Neuronal stem cell (in vitro differentiated cells): ENCODE measurements at regions not wholly inside any gene's neighbourhood (a gene's known extent, or its start where the extent isn't known, plus 50 kb on each side); places are given as distances from the start of the nearest gene placed in this dataset.

Experiments used
- DNase-seq: peaks from one replicate; pipeline ENCODE4 v3.0.0-alpha.2; 2013; ENCODE audit warnings: low spot score
- H2AFZ ChIP-seq: one replicate; pipeline ENCODE4 v1.6.1; 2013; ENCODE audit warnings: mild to moderate bottlenecking, low read length, inconsistent platforms
- H2AK5ac ChIP-seq: 2 replicates; pipeline ENCODE4 v1.6.1; 2013; ENCODE audit warnings: low read depth, mild to moderate bottlenecking, inconsistent platforms, low read length, moderate library complexity, mixed read lengths
- H2BK120ac ChIP-seq: 2 replicates; pipeline ENCODE4 v1.6.1; 2013; ENCODE audit warnings: low read depth, mild to moderate bottlenecking, inconsistent platforms, low read length, moderate library complexity, mixed read lengths
- H2BK12ac ChIP-seq: one replicate; pipeline ENCODE4 v1.6.1; 2013; ENCODE audit warnings: low read length, inconsistent platforms
- H2BK15ac ChIP-seq: 2 replicates; pipeline ENCODE4 v1.6.1; 2013; ENCODE audit warnings: mild to moderate bottlenecking, low read length, inconsistent platforms, mixed read lengths
- H2BK5ac ChIP-seq: one replicate; pipeline ENCODE4 v1.6.1; 2013; ENCODE audit warnings: inconsistent platforms, mild to moderate bottlenecking, low read length, moderate library complexity
- H3K14ac ChIP-seq: one replicate; pipeline ENCODE4 v1.6.1; 2013; ENCODE audit warnings: low read length, inconsistent platforms
- H3K18ac ChIP-seq: 2 replicates; pipeline ENCODE4 v1.6.1; 2013; ENCODE audit warnings: low read length, inconsistent platforms
- H3K23ac ChIP-seq: 2 replicates; pipeline ENCODE4 v1.6.1; 2013; ENCODE audit warnings: low read depth, mild to moderate bottlenecking, mixed read lengths, low read length, inconsistent platforms; ENCODE audit not compliant: poor library complexity
- H3K27ac ChIP-seq: replicated peaks from 3 replicates; pipeline ENCODE4 v1.5.1; 2013; ENCODE audit warnings: low read length, inconsistent platforms
- H3K27me3 ChIP-seq, 3 experiments: 2 replicates each; pipeline ENCODE4 v1.6.1; 2013; ENCODE audit warnings: low read length in 3 of 3, mild to moderate bottlenecking in 2 of 3, inconsistent platforms in 1 of 3, low read depth in 1 of 3, mixed read lengths in 1 of 3, moderate library complexity in 1 of 3; ENCODE audit not compliant: control insufficient read depth in 3 of 3, insufficient read depth in 3 of 3
- H3K36me3 ChIP-seq, 2 donors: replicated peaks in 1 of 2; 2 replicates each; pipeline ENCODE4 v1.6.1; 2013; ENCODE audit warnings: low read length in 2 of 2; ENCODE audit not compliant: control insufficient read depth in 2 of 2, insufficient read depth in 2 of 2
- H3K4ac ChIP-seq: 2 replicates; pipeline ENCODE4 v1.6.1; 2013; ENCODE audit warnings: inconsistent platforms, mild to moderate bottlenecking, low read length, moderate library complexity
- H3K4me1 ChIP-seq, 2 donors: 1 replicate in 1 of 2; 2 replicates in 1 of 2; pipeline ENCODE4 v1.6.1; 2013; ENCODE audit warnings: low read length in 2 of 2, low read depth in 1 of 2; ENCODE audit not compliant: control insufficient read depth in 2 of 2, insufficient read depth in 1 of 2
- H3K4me2 ChIP-seq: one replicate; pipeline ENCODE4 v1.6.1; 2013; ENCODE audit warnings: mild to moderate bottlenecking, low read length, inconsistent platforms; ENCODE audit not compliant: insufficient read depth, poor library complexity, severe bottlenecking
- H3K4me3 ChIP-seq, 2 donors: 2 replicates each; pipeline ENCODE4 v1.5.1; 2013; ENCODE audit warnings: low read length in 2 of 2, mild to moderate bottlenecking in 2 of 2, inconsistent platforms in 1 of 2, moderate library complexity in 1 of 2
- H3K79me1 ChIP-seq: one replicate; pipeline ENCODE4 v1.6.1; 2013; ENCODE audit warnings: low read depth, mild to moderate bottlenecking, inconsistent platforms, low read length, moderate library complexity
- H3K9ac ChIP-seq: one replicate; pipeline ENCODE4 v1.6.1; 2013; ENCODE audit warnings: mild to moderate bottlenecking, low read depth, low read length, inconsistent platforms; ENCODE audit not compliant: poor library complexity
- H3K9me3 ChIP-seq, 2 donors: replicated peaks in 1 of 2; 2 replicates each; pipeline versions ENCODE3 to v1.6.1; 2013; ENCODE audit warnings: low read length in 2 of 2, mild to moderate bottlenecking in 2 of 2, inconsistent platforms in 1 of 2, low read depth in 1 of 2, mixed read lengths in 1 of 2, moderate library complexity in 1 of 2; ENCODE audit not compliant: control insufficient read depth in 2 of 2, insufficient read depth in 1 of 2
- H4K8ac ChIP-seq: one replicate; pipeline ENCODE4 v1.6.1; 2013; ENCODE audit warnings: low read depth, mild to moderate bottlenecking, inconsistent platforms, low read length, moderate library complexity
- H4K91ac ChIP-seq: one replicate; pipeline ENCODE4 v1.6.1; 2013; ENCODE audit warnings: low read length, low read depth, mild to moderate bottlenecking, inconsistent platforms; ENCODE audit not compliant: poor library complexity
- WGBS, 2 donors: extraction: QIAGEN DNeasy Blood & Tissue Kit; methylation state at CpG; one replicate each; pipeline ENCODE4 v1.1.7; 2013; ENCODE audit warnings: missing lambda C conversion rate in 2 of 2, mixed read lengths in 1 of 2; ENCODE audit not compliant: insufficient read length in 2 of 2, insufficient replicate concordance in 1 of 2; ENCODE audit errors: extremely low coverage in 2 of 2; 5-methylcytosine and 5-hydroxymethylcytosine counted together

- WGBS, 2 donors = no CpG with 5 or more reads among the region's 3 CpGs
- no peak overlapping the region for H3K27ac ChIP-seq
- no peak overlapping the region for H2BK5ac ChIP-seq
- H3K36me3 ChIP-seq = no peaks in the 10 kb centered on the region
- H3K4ac ChIP-seq = no peak overlapping the region
- no peak overlapping the region for H2BK120ac ChIP-seq
- no peaks in the 10 kb centered on the region for H3K27me3 ChIP-seq
- H3K14ac ChIP-seq = no peak overlapping the region
- H3K4me2 ChIP-seq = no peak overlapping the region
- H3K18ac ChIP-seq = no peak overlapping the region
- H4K91ac ChIP-seq = no peak overlapping the region
- no peak overlapping the region for H3K9ac ChIP-seq
- no peak overlapping the region for H2BK15ac ChIP-seq
- no peak overlapping the region for H3K4me3 ChIP-seq
- H3K9me3 ChIP-seq = no peaks in the 10 kb centered on the region
- H2BK12ac ChIP-seq = no peak overlapping the region
- no peak overlapping the region for H3K23ac ChIP-seq
- no peaks in the 10 kb centered on the region for H3K4me1 ChIP-seq
- no peak overlapping the region for H4K8ac ChIP-seq
- H3K79me1 ChIP-seq = no peaks in the 10 kb centered on the region
- no peak for DNase-seq
- H2AFZ ChIP-seq = no peak overlapping the region
- no peak overlapping the region for H2AK5ac ChIP-seq
Observed at GRCh38 chr3:80997622-80998021, 763.8 kb downstream of the GBE1 start.

- Histone ChIP-seq H3K9ac (no peak overlapping the region), H4K8ac (no peak overlapping the region), H3K18ac (no peak overlapping the region), H2BK120ac (no peak overlapping the region), H3K4ac (no peak overlapping the region), H3K4me2 (no peak overlapping the region), H3K27me3 (no peaks in the 10 kb centered on the region), H3K4me3 (no peak overlapping the region), H4K91ac (no peak overlapping the region), H2BK15ac (no peak overlapping the region), H3K36me3 (no peaks in the 10 kb centered on the region), H2AK5ac (no peak overlapping the region), H2AFZ (no peak overlapping the region), H3K79me1 (no peaks in the 10 kb centered on the region), H3K27ac (no peak overlapping the region), H3K9me3 (no peaks in the 10 kb centered on the region), H3K14ac (no peak overlapping the region), H3K4me1 (no peaks in the 10 kb centered on the region), H3K23ac (no peak overlapping the region), H2BK12ac (no peak overlapping the region), H2BK5ac (no peak overlapping the region)
- no CpG with 5 or more reads among the region's 2 CpGs for WGBS, 2 donors
- no peak for DNase-seq
Observed at GRCh38 chr3:80994767-80995166, 766.7 kb downstream of the GBE1 start.

GRCh38 chr3:80994085-80994665 lies 767.3 kb downstream of the GBE1 start:
- no peak overlapping the region for H2AFZ ChIP-seq
- H2BK120ac ChIP-seq = no peak overlapping the region
- H4K91ac ChIP-seq = no peak overlapping the region
- H2BK12ac ChIP-seq = no peak overlapping the region
- no peaks in the 10 kb centered on the region for H3K79me1 ChIP-seq
- WGBS, 2 donors = no CpG with 5 or more reads among the region's 3 CpGs
- no peak for DNase-seq
- H2BK5ac ChIP-seq = no peak overlapping the region
- H3K4me3 ChIP-seq = no peak overlapping the region
- H4K8ac ChIP-seq = no peak overlapping the region
- no peak overlapping the region for H2AK5ac ChIP-seq
- no peaks in the 10 kb centered on the region for H3K4me1 ChIP-seq
- no peak overlapping the region for H3K23ac ChIP-seq
- H3K4me2 ChIP-seq = no peak overlapping the region
- H3K4ac ChIP-seq = no peak overlapping the region
- H3K27ac ChIP-seq = no peak overlapping the region
- H3K9me3 ChIP-seq = no peaks in the 10 kb centered on the region
- H3K14ac ChIP-seq = no peak overlapping the region
- H3K36me3 ChIP-seq = no peaks in the 10 kb centered on the region
- no peaks in the 10 kb centered on the region for H3K27me3 ChIP-seq
- H2BK15ac ChIP-seq = no peak overlapping the region
- H3K18ac ChIP-seq = no peak overlapping the region
- no peak overlapping the region for H3K9ac ChIP-seq

GRCh38 chr3:80993241-80993945 lies 768.1 kb downstream of the GBE1 start:
- Histone ChIP-seq H3K36me3 (no peaks in the 10 kb centered on the region), H2AK5ac (no peak overlapping the region), H2AFZ (no peak overlapping the region), H3K9me3 (no peaks in the 10 kb centered on the region), H3K79me1 (no peaks in the 10 kb centered on the region), H3K14ac (no peak overlapping the region), H3K18ac (no peak overlapping the region), H3K4me3 (no peak overlapping the region), H3K9ac (no peak overlapping the region), H3K23ac (no peak overlapping the region), H3K27me3 (no peaks in the 10 kb centered on the region), H2BK12ac (no peak overlapping the region), H2BK15ac (no peak overlapping the region), H3K4ac (no peak overlapping the region), H4K91ac (no peak overlapping the region), H3K27ac (no peak overlapping the region), H4K8ac (no peak overlapping the region), H3K4me2 (no peak overlapping the region), H2BK5ac (no peak overlapping the region), H3K4me1 (no peaks in the 10 kb centered on the region), H2BK120ac (no peak overlapping the region)
- no peak for DNase-seq
- no CpG with 5 or more reads among the region's 2 CpGs for WGBS, 2 donors
